Effector memory CD4-positive, alpha-beta T cell (primary cell): ENCODE measurements at regions not wholly inside any gene's neighbourhood (a gene's known extent, or its start where the extent isn't known, plus 50 kb on each side); places are given as distances from the start of the nearest gene placed in this dataset.

Experiments
- DNase-seq, 3 donors: peaks; one replicate each; pipeline ENCODE4 v3.0.0-alpha.2; 2020
- H3K27ac ChIP-seq: 2 replicates; pipeline ENCODE4 v1.7.0; 2013; ENCODE audit warnings: mild to moderate bottlenecking, low read length, moderate library complexity; ENCODE audit not compliant: insufficient read depth, poor library complexity, severe bottlenecking
- H3K27me3 ChIP-seq: replicated peaks from 2 replicates; pipeline ENCODE4 v1.7.0; 2013; ENCODE audit warnings: mild to moderate bottlenecking, low read length; ENCODE audit not compliant: insufficient read depth, control insufficient read depth, poor library complexity, severe bottlenecking
- H3K36me3 ChIP-seq: 2 replicates; pipeline ENCODE4 v1.7.0; 2013; ENCODE audit warnings: mild to moderate bottlenecking, low read length, moderate library complexity; ENCODE audit not compliant: control insufficient read depth, insufficient read depth
- H3K4me1 ChIP-seq: 2 replicates; pipeline ENCODE4 v1.7.0; 2013; ENCODE audit warnings: low read length, mild to moderate bottlenecking; ENCODE audit not compliant: control insufficient read depth, insufficient read depth, poor library complexity, severe bottlenecking
- H3K4me3 ChIP-seq: 2 replicates; pipeline ENCODE4 v1.7.0; 2013; ENCODE audit warnings: low read length, low read depth, mild to moderate bottlenecking; ENCODE audit not compliant: insufficient read depth, poor library complexity, severe bottlenecking
- H3K9me3 ChIP-seq: 2 replicates; pipeline ENCODE4 v1.7.0; 2013; ENCODE audit warnings: mild to moderate bottlenecking, low read length, moderate library complexity; ENCODE audit not compliant: control insufficient read depth

DNA sequence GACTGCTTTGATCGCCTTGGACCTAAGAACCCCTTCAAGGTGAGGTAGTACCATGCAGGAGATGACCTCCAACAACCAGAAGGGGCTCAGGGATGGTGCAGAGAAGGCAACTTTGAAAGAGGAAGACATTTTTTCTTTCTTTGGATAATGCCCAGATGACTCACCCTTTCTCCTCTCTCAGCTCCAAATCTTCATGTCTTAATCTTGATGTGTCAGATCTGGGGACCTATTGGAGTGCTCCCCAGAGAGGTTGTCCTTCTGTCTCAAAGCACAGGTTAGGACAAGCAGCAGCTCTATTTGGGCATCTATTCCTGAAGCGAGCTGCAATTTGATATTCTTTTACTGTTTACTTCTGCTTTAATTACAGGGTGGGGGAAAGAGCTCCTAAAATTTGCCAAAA is 229.9 kb upstream of the MAP3K1 start:
- Histone ChIP-seq H3K36me3 (no peaks in the 10 kb centered on the region), H3K4me3 (no peak overlapping the region), H3K9me3 (no peaks in the 10 kb centered on the region), H3K27me3 (no peaks in the 10 kb centered on the region), H3K27ac (no peak overlapping the region), H3K4me1 (peaks cover 43% of the 10 kb centered on the region)
- no peak for DNase-seq

DNA sequence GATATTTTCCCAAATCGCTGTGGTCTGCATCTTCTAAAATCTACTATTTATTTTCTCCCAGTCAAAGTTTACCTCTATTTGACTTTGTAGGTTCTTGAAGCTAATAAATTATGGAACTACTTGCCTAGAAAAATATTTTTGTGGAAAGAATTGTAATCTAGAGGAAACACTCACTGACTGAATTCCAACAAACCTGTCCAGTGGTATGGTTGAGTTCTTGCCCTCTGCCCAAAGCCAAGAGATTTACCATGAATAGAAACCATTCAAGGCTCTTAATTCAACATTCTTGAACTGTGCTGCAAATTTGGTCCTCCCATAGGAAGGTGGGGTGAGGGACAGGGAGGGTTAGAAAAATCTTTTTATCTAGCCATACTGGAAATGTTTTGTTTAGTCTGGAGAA is 233.9 kb upstream of the MAP3K1 start:
- no peaks in the 10 kb centered on the region for H3K27me3 ChIP-seq
- H3K4me1 ChIP-seq = peaks cover 7% of the 10 kb centered on the region
- no peak overlapping the region for H3K4me3 ChIP-seq
- no peak for DNase-seq
- H3K27ac ChIP-seq = no peak overlapping the region
- H3K9me3 ChIP-seq = no peaks in the 10 kb centered on the region
- H3K36me3 ChIP-seq = no peaks in the 10 kb centered on the region

GRCh38 chr5:56580864-56581263 is 234.5 kb upstream of the MAP3K1 start:
- Histone ChIP-seq H3K4me1 (peaks cover 1% of the 10 kb centered on the region), H3K4me3 (no peak overlapping the region), H3K9me3 (no peaks in the 10 kb centered on the region), H3K36me3 (no peaks in the 10 kb centered on the region), H3K27ac (no peak overlapping the region), H3K27me3 (no peaks in the 10 kb centered on the region)
- no peak for DNase-seq

- Histone ChIP-seq H3K36me3 (no peaks in the 10 kb centered on the region), H3K27ac (no peak overlapping the region), H3K27me3 (no peaks in the 10 kb centered on the region), H3K9me3 (no peaks in the 10 kb centered on the region), H3K4me3 (no peak overlapping the region), H3K4me1 (no peaks in the 10 kb centered on the region)
- DNase-seq = no peak
Measured at GRCh38 chr5:56575821-56576220, 239.5 kb upstream of the MAP3K1 start.

DNA sequence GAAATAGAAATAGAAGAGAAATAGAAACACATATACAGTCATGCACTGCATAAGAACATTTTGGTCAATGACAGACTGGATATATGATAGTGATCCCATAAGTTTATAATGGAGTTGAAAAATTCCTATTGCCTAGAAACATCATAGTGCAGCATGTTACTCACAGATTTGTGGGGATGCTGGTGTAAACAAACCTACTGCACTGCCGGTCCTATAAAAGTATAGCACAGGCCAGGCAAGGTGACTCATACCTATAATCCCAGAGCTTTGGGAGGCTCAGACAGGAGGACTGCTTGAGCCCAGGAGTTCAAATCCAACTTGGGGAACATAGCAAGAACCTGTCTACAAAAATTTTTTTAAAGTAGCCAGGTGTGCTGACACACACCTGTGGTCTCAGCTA is 240.6 kb upstream of the MAP3K1 start:
- Histone ChIP-seq H3K27ac (no peak overlapping the region), H3K9me3 (no peaks in the 10 kb centered on the region), H3K27me3 (no peaks in the 10 kb centered on the region), H3K4me3 (no peak overlapping the region), H3K4me1 (no peaks in the 10 kb centered on the region), H3K36me3 (no peaks in the 10 kb centered on the region)
- no peak for DNase-seq

- Histone ChIP-seq H3K4me1 (no peaks in the 10 kb centered on the region), H3K4me3 (no peak overlapping the region), H3K36me3 (no peaks in the 10 kb centered on the region), H3K9me3 (no peaks in the 10 kb centered on the region), H3K27ac (no peak overlapping the region), H3K27me3 (no peaks in the 10 kb centered on the region)
- no peak for DNase-seq
Measured at GRCh38 chr5:56569566-56569965, 245.8 kb upstream of the MAP3K1 start.

GRCh38 chr5:56569076-56569475 is 246.3 kb upstream of the MAP3K1 start:
- no peak overlapping the region for H3K27ac ChIP-seq

GRCh38 chr5:56567278-56567677 is 248.1 kb upstream of the MAP3K1 start:
- DNase-seq = no peak
- H3K4me1 ChIP-seq = no peaks in the 10 kb centered on the region
- no peak overlapping the region for H3K4me3 ChIP-seq
- H3K27me3 ChIP-seq = no peaks in the 10 kb centered on the region
- H3K9me3 ChIP-seq = no peaks in the 10 kb centered on the region
- H3K36me3 ChIP-seq = no peaks in the 10 kb centered on the region
- H3K27ac ChIP-seq = no peak overlapping the region

More at GRCh38 chr5:56569076-56569475, 246.3 kb upstream of the MAP3K1 start:
- Histone ChIP-seq H3K9me3 (no peaks in the 10 kb centered on the region), H3K36me3 (no peaks in the 10 kb centered on the region), H3K4me1 (no peaks in the 10 kb centered on the region), H3K4me3 (no peak overlapping the region), H3K27me3 (no peaks in the 10 kb centered on the region)
- no peak for DNase-seq

- H3K9me3 ChIP-seq = no peaks in the 10 kb centered on the region
- no peak overlapping the region for H3K4me3 ChIP-seq
- no peaks in the 10 kb centered on the region for H3K4me1 ChIP-seq
- H3K36me3 ChIP-seq = no peaks in the 10 kb centered on the region
- H3K27me3 ChIP-seq = no peaks in the 10 kb centered on the region
- H3K27ac ChIP-seq = no peak overlapping the region
- no peak for DNase-seq
Measured at GRCh38 chr5:56566374-56567249, 248.7 kb upstream of the MAP3K1 start.

DNA sequence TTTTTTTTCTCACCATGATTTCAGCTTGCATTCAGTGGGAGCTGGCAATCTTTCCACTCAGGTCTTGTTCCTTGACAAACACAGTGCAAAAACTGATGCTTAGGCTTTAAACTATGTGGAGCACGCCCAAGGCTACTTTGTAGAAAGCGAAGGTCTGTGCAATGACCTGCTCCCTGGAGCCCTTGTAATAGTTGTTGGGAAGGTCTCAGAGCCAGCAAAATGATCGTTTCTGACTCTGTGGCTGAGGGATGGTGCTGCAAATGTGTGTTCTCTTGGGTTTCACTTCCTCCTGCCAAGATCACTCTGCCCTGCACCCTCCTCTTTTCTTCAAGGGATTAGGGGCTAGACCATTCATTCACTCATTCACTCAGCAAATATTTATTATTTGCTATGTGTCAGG is 249.7 kb upstream of the MAP3K1 start:
- Histone ChIP-seq H3K4me1 (no peaks in the 10 kb centered on the region), H3K27me3 (no peaks in the 10 kb centered on the region), H3K27ac (no peak overlapping the region)

More for the DNA sequence above, 249.7 kb upstream of the MAP3K1 start:
- Histone ChIP-seq H3K4me3 (no peak overlapping the region), H3K9me3 (no peaks in the 10 kb centered on the region), H3K36me3 (no peaks in the 10 kb centered on the region)
- no peak for DNase-seq
